IPS DF 6.9 (cell line): ENCODE measurements at regions not wholly inside any gene's neighbourhood (a gene's known extent, or its start where the extent isn't known, plus 50 kb on each side); places are given as distances from the start of the nearest gene placed in this dataset.

Experiments
- DNase-seq: peaks from one replicate; pipeline ENCODE4 v3.0.0-alpha.2; 2013; ENCODE audit warnings: low read depth, low spot score
- H3K27ac ChIP-seq: one replicate; pipeline ENCODE4 v1.5.1; 2013; ENCODE audit warnings: low read length, control low read depth
- H3K27me3 ChIP-seq: 2 replicates; pipeline ENCODE4 v1.6.1; 2013; ENCODE audit warnings: mild to moderate bottlenecking, low read length; ENCODE audit not compliant: control insufficient read depth, insufficient read depth
- H3K36me3 ChIP-seq: 2 replicates; pipeline ENCODE4 v1.6.1; 2013; ENCODE audit warnings: low read length; ENCODE audit not compliant: control insufficient read depth, insufficient read depth
- H3K4me1 ChIP-seq: 2 replicates; pipeline ENCODE4 v1.6.1; 2013; ENCODE audit warnings: low read length; ENCODE audit not compliant: control insufficient read depth, insufficient read depth
- H3K4me3 ChIP-seq: 2 replicates; pipeline ENCODE4 v1.5.1; 2013; ENCODE audit warnings: mild to moderate bottlenecking, low read length
- H3K9me3 ChIP-seq: 2 replicates; pipeline ENCODE4 v1.6.1; 2013; ENCODE audit warnings: low read length, inconsistent platforms; ENCODE audit not compliant: control insufficient read depth, insufficient read depth
- WGBS: extraction: QIAGEN DNeasy Blood & Tissue Kit; methylation state at CpG from one replicate; pipeline ENCODE4 v1.1.7; 2013; ENCODE audit warnings: mixed read lengths, missing lambda C conversion rate; ENCODE audit not compliant: insufficient read length, insufficient coverage; 5-methylcytosine and 5-hydroxymethylcytosine counted together

GRCh38 chr3:170636400-170636973 is 50.6 kb upstream of the SLC7A14 start:
- Histone ChIP-seq H3K4me3 (no peak overlapping the region), H3K4me1 (no peaks in the 10 kb centered on the region), H3K27me3 (no peaks in the 10 kb centered on the region), H3K9me3 (no peaks in the 10 kb centered on the region), H3K27ac (no peak overlapping the region), H3K36me3 (no peaks in the 10 kb centered on the region)
- WGBS, result no CpG with 5 or more reads among the region's 5 CpGs
- no peak for DNase-seq
